Endothelial cell of umbilical vein (primary cell): ENCODE measurements at regions not wholly inside any gene's neighbourhood (a gene's known extent, or its start where the extent isn't known, plus 50 kb on each side); places are given as distances from the start of the nearest gene placed in this dataset.

Experiments
- BruUV-seq: library from RNA; stranded (reverse); fragments of 400-500 nt; replicated peaks from 2 replicates; lab custom pipeline; 2021; lab: Mats Ljungman, UMichigan
- CTCF ChIA-PET: fragments of 300-600, 350-600 bp; sonication (Branson Sonifier 250); formaldehyde crosslinking; loops from one replicate; lab custom pipeline; 2021; ENCODE audit warnings: antibody characterized with exemption, inconsistent platforms; lab: Charles Lee
- POLR2A ChIA-PET: fragments of 300-600, 350-600 bp; sonication (Branson Sonifier 250); formaldehyde crosslinking; loops from one replicate; lab custom pipeline; 2021; ENCODE audit warnings: antibody characterized with exemption, inconsistent platforms; lab: Charles Lee
- DNase-seq: peaks from one replicate; pipeline ENCODE4 v3.0.0-alpha.2; 2011; ENCODE audit warnings: low read depth, low spot score
- FAIRE-seq: peaks from 2 replicates; lab custom pipeline; 2011; peaks lifted over from hg19 to GRCh38; lab: Jason Lieb, UNC
- H2AFZ ChIP-seq: 2 replicates; pipeline ENCODE4 v1.6.0; 2012; ENCODE audit warnings: low read depth, low read length, control low read depth, inconsistent platforms
- H3K27ac ChIP-seq: 2 replicates; pipeline ENCODE4 v1.5.1; 2011; ENCODE audit warnings: low read depth, mild to moderate bottlenecking, control low read depth, low read length, moderate library complexity; ENCODE audit not compliant: insufficient read depth
- H3K27me3 ChIP-seq, 2 experiments: 2 replicates each; pipeline versions ENCODE4 v1.6.0 to v1.6.1; 2011; ENCODE audit warnings: low read length in 2 of 2, mixed read lengths in 1 of 2; ENCODE audit not compliant: control insufficient read depth in 2 of 2, insufficient read depth in 2 of 2
- H3K36me3 ChIP-seq, 2 experiments: 2 replicates in 1 of 2; 3 replicates in 1 of 2; pipeline ENCODE4 v1.5.1; 2011; ENCODE audit warnings: low read length in 2 of 2, mild to moderate bottlenecking in 1 of 2, moderate library complexity in 1 of 2; ENCODE audit not compliant: control insufficient read depth in 2 of 2, insufficient read depth in 2 of 2; ENCODE audit errors: extremely low read depth in 1 of 2
- H3K4me1 ChIP-seq: 3 replicates; pipeline ENCODE4 v1.5.1; 2011; ENCODE audit warnings: mild to moderate bottlenecking, low read length; ENCODE audit not compliant: control insufficient read depth, insufficient read depth; ENCODE audit errors: extremely low read depth
- H3K4me2 ChIP-seq: 2 replicates; pipeline ENCODE4 v1.6.1; 2011; ENCODE audit warnings: low read length, control low read depth, mixed read lengths; ENCODE audit not compliant: insufficient read depth
- H3K4me3 ChIP-seq, 3 experiments: fragments of 200-600 bp in 1 of 3; sonication (generic), shearing (Covaris generic) in 1 of 3; replicated peaks in 1 of 3; 2 replicates each; pipeline ENCODE4 v1.5.1; 2011 to 2016; ENCODE audit warnings: control low read depth in 3 of 3, low read length in 3 of 3, mild to moderate bottlenecking in 2 of 3, inconsistent platforms in 1 of 3, low read depth in 1 of 3, moderate library complexity in 1 of 3; ENCODE audit not compliant: insufficient read depth in 1 of 3
- H3K79me2 ChIP-seq: 2 replicates; pipeline ENCODE4 v1.6.0; 2012; ENCODE audit warnings: low read length, inconsistent platforms; ENCODE audit not compliant: control insufficient read depth, insufficient read depth
- H3K9ac ChIP-seq: replicated peaks from 2 replicates; pipeline ENCODE3; 2011; ENCODE audit warnings: low read length, control low read depth; ENCODE audit not compliant: insufficient read depth; ENCODE audit errors: extremely low read depth
- H3K9me1 ChIP-seq: replicated peaks from 3 replicates; pipeline ENCODE4 v1.6.0; 2011; ENCODE audit warnings: mild to moderate bottlenecking, low read length; ENCODE audit not compliant: control insufficient read depth, insufficient read depth; ENCODE audit errors: extremely low read depth
- H3K9me3 ChIP-seq: replicated peaks from 2 replicates; pipeline ENCODE4 v1.5.1; 2012; ENCODE audit warnings: low read length, inconsistent platforms; ENCODE audit not compliant: control insufficient read depth, insufficient read depth
- H4K20me1 ChIP-seq: replicated peaks from 2 replicates; pipeline ENCODE3; 2011; ENCODE audit warnings: mild to moderate bottlenecking, low read length; ENCODE audit not compliant: control insufficient read depth, insufficient read depth; ENCODE audit errors: extremely low read depth
- CTCF ChIP-seq, 2 donors: IDR thresholded peaks; 1 replicate in 1 of 2; 2 replicates in 1 of 2; pipeline ENCODE4 v1.5.1; 2011; ENCODE audit warnings: low read length in 2 of 2, mild to moderate bottlenecking in 2 of 2, moderate library complexity in 2 of 2, control low read depth in 1 of 2, inconsistent platforms in 1 of 2, low read depth in 1 of 2; ENCODE audit not compliant: insufficient read depth in 1 of 2; ENCODE audit errors: extremely low read depth in 1 of 2
- FOS ChIP-seq: IDR thresholded peaks from 2 replicates; pipeline ENCODE4 v1.6.1; 2011; ENCODE audit warnings: mild to moderate bottlenecking, low read length, moderate library complexity, borderline replicate concordance; ENCODE audit not compliant: insufficient read depth
- GATA2 ChIP-seq: IDR thresholded peaks from 2 replicates; pipeline ENCODE4 v1.7.0; 2011; ENCODE audit warnings: low read depth, mild to moderate bottlenecking, moderate library complexity, mixed read lengths, low read length; ENCODE audit not compliant: insufficient read length, insufficient read depth
- MYC ChIP-seq: IDR thresholded peaks from one replicate; pipeline ENCODE4 v1.6.1; 2011; ENCODE audit warnings: mild to moderate bottlenecking, low read depth, low read length
- POLR2A ChIP-seq: IDR thresholded peaks from 2 replicates; pipeline ENCODE4 v1.6.1; 2012; ENCODE audit warnings: low read depth, mild to moderate bottlenecking, control low read depth, low read length
- POLR2AphosphoS5 ChIP-seq: IDR thresholded peaks from 2 replicates; pipeline ENCODE4 v1.6.1; 2012; ENCODE audit warnings: low read depth, mild to moderate bottlenecking, control low read depth, low read length, moderate library complexity; ENCODE audit not compliant: insufficient read depth
- dilution Hi-C: fragments of 300-500 bp; cut with MboI; formaldehyde crosslinking; loops from one replicate; pipeline ENCODE4 v1.15.0; 2019; ENCODE audit warnings: low sequenced_read_pairs; ENCODE audit not compliant: extremely low pct_ligation_motif_present
- intact Hi-C: fragments of 100-400 bp; cut with micrococcal nuclease; formaldehyde crosslinking; loops from one replicate; pipeline ENCODE4 v1.10.0; 2022

GRCh38 chr12:91974541-91975085 lies 171.0 kb downstream of the BTG1 start:
- Histone ChIP-seq H3K27ac (no peak overlapping the region), H3K9ac (no peak overlapping the region), H3K27me3 (no peaks in the 10 kb centered on the region), H3K4me1 (no peaks in the 10 kb centered on the region), H4K20me1 (no peaks in the 10 kb centered on the region), H3K4me2 (no peak overlapping the region), H3K79me2 (no peaks in the 10 kb centered on the region), H2AFZ (no peak overlapping the region), H3K9me3 (no peaks in the 10 kb centered on the region), H3K4me3 (no peak overlapping the region), H3K9me1 (no peaks in the 10 kb centered on the region), H3K36me3 (no peaks in the 10 kb centered on the region)
- BruUV-seq, result no TSS peak
- FAIRE-seq (no peak), DNase-seq (no peak)
- intact Hi-C loops, result no loop called here
- ChIA-PET CTCF (interaction anchor here (0.6 to 1.7 kb wide), 2 partner anchors 12 to 1034 kb away, joined by 3 to 5 read pairs; no protein-coding TSS in a partner anchor), POLR2A (no interaction called here)
- TF ChIP-seq FOS, result no peak
- dilution Hi-C loops, result no loop called here

- FAIRE-seq (no peak), DNase-seq (no peak)
- no peak overlapping the region for H3K27ac ChIP-seq
- H3K4me3 ChIP-seq, result no peak overlapping the region
- ChIA-PET POLR2A (no interaction called here), CTCF (no interaction called here)
- no peak overlapping the region for H3K4me2 ChIP-seq
- intact Hi-C loops (no loop called here), dilution Hi-C loops (no loop called here)
- H3K36me3 ChIP-seq, result no peaks in the 10 kb centered on the region
- no peaks in the 10 kb centered on the region for H4K20me1 ChIP-seq
- no peaks in the 10 kb centered on the region for H3K9me1 ChIP-seq
- TF ChIP-seq CTCF (IDR thresholded peaks at IDR 0.05; ENCODE audit: extremely low read depth in 1 of 2, insufficient read depth in 1 of 2, low read depth in 1 of 2, low read length in 2 of 2) (no peak), POLR2A (no peak), POLR2AphosphoS5 (no peak), GATA2 (no peak), FOS (no peak), MYC (no peak)
- H3K9me3 ChIP-seq, result no peaks in the 10 kb centered on the region
- no peak overlapping the region for H2AFZ ChIP-seq
- no peaks in the 10 kb centered on the region for H3K79me2 ChIP-seq
- H3K4me1 ChIP-seq, result no peaks in the 10 kb centered on the region
- H3K9ac ChIP-seq, result no peak overlapping the region
- no TSS peak for BruUV-seq
- no peaks in the 10 kb centered on the region for H3K27me3 ChIP-seq
These were observed 171.8 kb downstream of the BTG1 start for GRCh38 chr12:91973813-91974212.
